ENCODE measurements at regions not wholly inside any gene's neighbourhood (a gene's known extent, or its start where the extent isn't known, plus 50 kb on each side); places are given as distances from the start of the nearest gene placed in this dataset.

DNA sequence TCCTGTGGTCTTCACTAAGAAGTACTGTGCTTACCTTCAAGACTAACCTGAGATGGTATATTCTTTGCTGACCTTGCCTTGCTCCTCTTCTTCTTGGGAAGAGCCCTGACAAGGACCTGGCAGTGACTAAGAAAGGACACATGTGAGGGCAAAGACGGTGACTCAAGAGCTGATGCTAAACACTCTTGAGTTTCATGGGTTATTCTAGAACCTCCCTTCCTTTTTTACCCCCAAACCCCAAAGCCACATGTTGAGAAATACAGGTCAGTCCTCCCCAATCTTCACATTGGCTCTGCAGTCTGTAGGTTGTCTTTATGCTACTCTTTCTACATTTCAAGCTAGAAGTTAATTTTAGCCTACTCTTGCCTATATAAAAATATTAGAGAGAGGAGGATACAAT lies 200.6 kb downstream of the SEMA6D start:
- TF ChIP-seq CTCF (IDR thresholded peaks at IDR 0.05) = no peak
- TF ChIP-seq, protein P1, sequence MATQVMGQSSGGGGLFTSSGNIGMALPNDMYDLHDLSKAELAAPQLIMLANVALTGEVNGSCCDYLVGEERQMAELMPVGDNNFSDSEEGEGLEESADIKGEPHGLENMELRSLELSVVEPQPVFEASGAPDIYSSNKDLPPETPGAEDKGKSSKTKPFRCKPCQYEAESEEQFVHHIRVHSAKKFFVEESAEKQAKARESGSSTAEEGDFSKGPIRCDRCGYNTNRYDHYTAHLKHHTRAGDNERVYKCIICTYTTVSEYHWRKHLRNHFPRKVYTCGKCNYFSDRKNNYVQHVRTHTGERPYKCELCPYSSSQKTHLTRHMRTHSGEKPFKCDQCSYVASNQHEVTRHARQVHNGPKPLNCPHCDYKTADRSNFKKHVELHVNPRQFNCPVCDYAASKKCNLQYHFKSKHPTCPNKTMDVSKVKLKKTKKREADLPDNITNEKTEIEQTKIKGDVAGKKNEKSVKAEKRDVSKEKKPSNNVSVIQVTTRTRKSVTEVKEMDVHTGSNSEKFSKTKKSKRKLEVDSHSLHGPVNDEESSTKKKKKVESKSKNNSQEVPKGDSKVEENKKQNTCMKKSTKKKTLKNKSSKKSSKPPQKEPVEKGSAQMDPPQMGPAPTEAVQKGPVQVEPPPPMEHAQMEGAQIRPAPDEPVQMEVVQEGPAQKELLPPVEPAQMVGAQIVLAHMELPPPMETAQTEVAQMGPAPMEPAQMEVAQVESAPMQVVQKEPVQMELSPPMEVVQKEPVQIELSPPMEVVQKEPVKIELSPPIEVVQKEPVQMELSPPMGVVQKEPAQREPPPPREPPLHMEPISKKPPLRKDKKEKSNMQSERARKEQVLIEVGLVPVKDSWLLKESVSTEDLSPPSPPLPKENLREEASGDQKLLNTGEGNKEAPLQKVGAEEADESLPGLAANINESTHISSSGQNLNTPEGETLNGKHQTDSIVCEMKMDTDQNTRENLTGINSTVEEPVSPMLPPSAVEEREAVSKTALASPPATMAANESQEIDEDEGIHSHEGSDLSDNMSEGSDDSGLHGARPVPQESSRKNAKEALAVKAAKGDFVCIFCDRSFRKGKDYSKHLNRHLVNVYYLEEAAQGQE (IDR thresholded peaks at IDR 0.05; ENCODE audit: insufficient read depth in 1 of 2, low read depth in 2 of 2, low read length in 1 of 2) = no peak
- no peak for TF ChIP-seq TCF7L2 (IDR thresholded peaks at IDR 0.05; ENCODE audit: low read depth, low read length)
- no peak for TF ChIP-seq POLR2AphosphoS5 (IDR thresholded peaks at IDR 0.05; ENCODE audit: low read depth, low read length)
